ENCODE measurements at regions not wholly inside any gene's neighbourhood (a gene's known extent, or its start where the extent isn't known, plus 50 kb on each side); places are given as distances from the start of the nearest gene placed in this dataset.

DNA sequence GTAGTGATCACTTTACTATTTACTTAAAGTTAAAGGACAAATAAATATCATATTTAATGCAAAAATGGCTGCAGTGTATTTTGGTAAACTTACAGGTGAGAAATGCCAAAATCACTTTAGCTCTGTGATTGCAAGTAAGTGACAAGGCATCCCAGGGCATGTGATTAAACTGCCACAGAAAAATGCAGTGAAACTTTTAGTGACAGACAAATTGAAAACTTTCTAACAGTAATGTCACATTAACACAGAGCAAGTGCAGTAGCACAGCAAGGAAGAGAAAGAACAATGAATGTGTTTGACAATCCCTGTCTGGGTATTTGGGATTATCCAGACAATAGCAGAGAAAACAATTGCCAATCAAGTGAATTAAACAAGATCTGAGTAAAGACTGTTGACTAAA lies 606.8 kb downstream of the SLCO4C1 start:
- ATAC-seq (no peak), DNase-seq (no peak)
- no peak overlapping the region for H3K4me3 ChIP-seq
- intact Hi-C loops (cut with DNase I; ENCODE audit: low total_unique reads) = no loop called here
- H3K9me3 ChIP-seq = no peaks in the 10 kb centered on the region
- in situ Hi-C loops (cut with MboI; ENCODE audit: low sequenced_read_pairs in 4 of 4) = no loop called here
- no peaks in the 10 kb centered on the region for H3K4me1 ChIP-seq
- no peak overlapping the region for H3K27ac ChIP-seq
- no peaks in the 10 kb centered on the region for H3K36me3 ChIP-seq
- TF ChIP-seq, protein P1, sequence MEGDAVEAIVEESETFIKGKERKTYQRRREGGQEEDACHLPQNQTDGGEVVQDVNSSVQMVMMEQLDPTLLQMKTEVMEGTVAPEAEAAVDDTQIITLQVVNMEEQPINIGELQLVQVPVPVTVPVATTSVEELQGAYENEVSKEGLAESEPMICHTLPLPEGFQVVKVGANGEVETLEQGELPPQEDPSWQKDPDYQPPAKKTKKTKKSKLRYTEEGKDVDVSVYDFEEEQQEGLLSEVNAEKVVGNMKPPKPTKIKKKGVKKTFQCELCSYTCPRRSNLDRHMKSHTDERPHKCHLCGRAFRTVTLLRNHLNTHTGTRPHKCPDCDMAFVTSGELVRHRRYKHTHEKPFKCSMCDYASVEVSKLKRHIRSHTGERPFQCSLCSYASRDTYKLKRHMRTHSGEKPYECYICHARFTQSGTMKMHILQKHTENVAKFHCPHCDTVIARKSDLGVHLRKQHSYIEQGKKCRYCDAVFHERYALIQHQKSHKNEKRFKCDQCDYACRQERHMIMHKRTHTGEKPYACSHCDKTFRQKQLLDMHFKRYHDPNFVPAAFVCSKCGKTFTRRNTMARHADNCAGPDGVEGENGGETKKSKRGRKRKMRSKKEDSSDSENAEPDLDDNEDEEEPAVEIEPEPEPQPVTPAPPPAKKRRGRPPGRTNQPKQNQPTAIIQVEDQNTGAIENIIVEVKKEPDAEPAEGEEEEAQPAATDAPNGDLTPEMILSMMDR (IDR thresholded peaks at IDR 0.05 in 4 of 5, conservative IDR thresholded peaks at IDR 0.05 in 1 of 5) = no peak
- no peak for TF ChIP-seq POLR2A (IDR thresholded peaks at IDR 0.05)
- H3K27me3 ChIP-seq = no peaks in the 10 kb centered on the region

DNA sequence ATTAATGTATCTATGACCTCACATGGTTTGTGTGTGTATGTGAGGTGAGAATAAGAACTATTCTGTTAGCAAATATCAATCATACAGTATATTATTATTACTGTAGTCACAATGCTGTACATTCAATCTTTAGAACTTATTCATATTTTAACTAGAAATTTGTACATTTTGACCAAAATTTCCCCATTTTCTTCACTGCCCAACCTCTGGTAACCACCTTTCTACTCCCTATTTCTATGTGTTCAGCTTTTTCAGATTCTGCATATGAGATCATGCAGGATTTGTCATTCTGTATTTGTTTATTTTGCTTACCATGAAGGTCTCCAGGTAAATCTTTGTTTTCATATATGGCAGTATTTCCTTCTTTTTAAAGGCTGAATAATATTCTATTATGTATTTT lies 607.9 kb downstream of the SLCO4C1 start:
- ATAC-seq (no peak), DNase-seq (no peak)
- intact Hi-C loops (cut with DNase I; ENCODE audit: low total_unique reads) = no loop called here
- Histone ChIP-seq H3K27ac (no peak overlapping the region), H3K4me1 (no peaks in the 10 kb centered on the region), H3K27me3 (no peaks in the 10 kb centered on the region), H3K36me3 (no peaks in the 10 kb centered on the region), H3K9me3 (no peaks in the 10 kb centered on the region), H3K4me3 (no peak overlapping the region)
- TF ChIP-seq, protein P1 (IDR thresholded peaks at IDR 0.05 in 4 of 5, conservative IDR thresholded peaks at IDR 0.05 in 1 of 5) = no peak
- TF ChIP-seq POLR2A (IDR thresholded peaks at IDR 0.05) = no peak
- in situ Hi-C loops (cut with MboI; ENCODE audit: low sequenced_read_pairs in 4 of 4) = no loop called here

DNA sequence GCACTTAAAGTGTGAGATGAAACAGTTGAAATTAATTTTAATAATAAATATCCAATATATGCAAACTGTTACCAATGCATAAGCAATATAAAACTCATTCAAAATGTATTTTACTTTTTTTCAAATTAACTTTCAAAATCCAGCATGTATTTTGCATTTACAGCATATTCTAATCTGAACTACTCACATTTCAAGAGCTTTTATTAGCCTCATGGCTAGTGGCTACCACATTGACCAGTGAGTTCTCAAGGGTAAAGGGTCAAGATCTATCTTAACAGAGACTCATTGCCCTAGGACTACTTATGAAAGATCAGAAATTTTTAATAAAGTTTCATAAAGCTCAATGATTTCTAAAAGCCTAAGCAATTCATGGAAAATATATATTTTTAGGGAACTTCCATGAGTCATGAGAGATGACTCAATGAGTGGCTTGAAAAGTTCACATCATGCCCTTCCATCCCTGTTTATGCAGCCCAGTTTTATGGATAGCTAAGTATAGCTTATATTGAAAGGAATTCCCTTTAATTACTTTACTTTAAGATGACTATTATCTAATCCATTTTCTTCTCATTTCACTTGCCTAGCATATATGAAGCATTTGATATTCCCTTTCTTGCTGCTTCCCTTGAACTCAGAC lies 608.6 kb downstream of the SLCO4C1 start:
- H3K9me3 ChIP-seq = no peaks in the 10 kb centered on the region
- ATAC-seq = no peak
- H3K4me1 ChIP-seq = no peaks in the 10 kb centered on the region
- no peaks in the 10 kb centered on the region for H3K36me3 ChIP-seq
- H3K27me3 ChIP-seq = no peaks in the 10 kb centered on the region
- H3K27ac ChIP-seq = no peak overlapping the region
- no peak for DNase-seq
- in situ Hi-C loops (cut with MboI; ENCODE audit: low sequenced_read_pairs in 4 of 4) (no loop called here), intact Hi-C loops (cut with DNase I; ENCODE audit: low total_unique reads) (no loop called here)
- TF ChIP-seq, protein P1 (IDR thresholded peaks at IDR 0.05 in 4 of 5, conservative IDR thresholded peaks at IDR 0.05 in 1 of 5) = no peak
- TF ChIP-seq POLR2A (IDR thresholded peaks at IDR 0.05) = no peak
- H3K4me3 ChIP-seq = no peak overlapping the region

DNA sequence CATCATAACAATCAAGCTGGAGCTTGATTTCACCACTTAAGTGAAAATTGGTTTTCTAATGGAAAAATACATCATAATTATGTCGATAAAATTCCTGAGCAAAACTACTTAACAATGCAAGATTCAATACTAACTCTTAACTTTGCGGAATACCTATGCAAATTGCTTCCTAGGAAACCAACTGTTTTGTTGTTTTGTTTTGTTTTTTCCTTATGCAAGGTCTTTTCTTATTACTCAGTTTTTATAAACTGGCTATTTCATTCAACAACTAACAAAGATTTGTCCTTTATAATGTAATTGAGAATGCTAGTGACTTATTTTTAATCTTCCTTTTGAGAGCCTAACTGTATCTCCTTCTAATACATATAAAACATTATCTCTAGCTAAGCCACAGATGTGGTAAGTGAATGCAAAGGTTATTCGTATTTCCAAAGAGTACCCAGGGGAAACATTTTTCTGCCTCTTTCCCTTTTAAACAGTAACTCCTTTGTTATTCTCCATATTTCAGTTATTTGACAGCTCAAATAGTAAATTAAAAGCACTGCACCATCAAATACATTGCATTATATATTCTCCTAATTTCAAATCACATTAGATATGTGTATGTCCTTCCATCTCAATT lies 609.4 kb downstream of the SLCO4C1 start:
- ATAC-seq (no peak), DNase-seq (no peak)
- TF ChIP-seq POLR2A (IDR thresholded peaks at IDR 0.05) = no peak
- TF ChIP-seq, protein P1 (IDR thresholded peaks at IDR 0.05 in 4 of 5, conservative IDR thresholded peaks at IDR 0.05 in 1 of 5) = no peak
- no peaks in the 10 kb centered on the region for H3K27me3 ChIP-seq
- no peaks in the 10 kb centered on the region for H3K9me3 ChIP-seq
- H3K36me3 ChIP-seq = no peaks in the 10 kb centered on the region
- H3K27ac ChIP-seq = no peak overlapping the region
- in situ Hi-C loops (cut with MboI; ENCODE audit: low sequenced_read_pairs in 4 of 4) = no loop called here
- intact Hi-C loops (cut with DNase I; ENCODE audit: low total_unique reads) = no loop called here
- H3K4me3 ChIP-seq = no peak overlapping the region
- H3K4me1 ChIP-seq = no peaks in the 10 kb centered on the region
